ENCODE measurements at regions not wholly inside any gene's neighbourhood (a gene's known extent, or its start where the extent isn't known, plus 50 kb on each side); places are given as distances from the start of the nearest gene placed in this dataset.

GRCh38 chr6:44651604-44652003 is 264.1 kb downstream of the CDC5L start:
- Histone ChIP-seq H3K79me2 (ENCODE audit: insufficient read depth) (no peaks in the 10 kb centered on the region), H3K4me2 (ENCODE audit: unreplicated experiment) (no peak overlapping the region), H3K27ac (no peak overlapping the region), H3F3A (ENCODE audit: insufficient read depth) (peaks cover 17% of the 10 kb centered on the region), H3K4me3 (no peak overlapping the region), H3K9me2 (ENCODE audit: insufficient read depth) (no peaks in the 10 kb centered on the region), H3K9me3 (ENCODE audit: low read depth) (no peaks in the 10 kb centered on the region), H3K9ac (no peak overlapping the region), H3K27me3 (replicated peaks; ENCODE audit: insufficient read depth) (no peaks in the 10 kb centered on the region), H3K36me3 (ENCODE audit: low read depth) (no peaks in the 10 kb centered on the region), H4K20me1 (ENCODE audit: insufficient read depth) (no peaks in the 10 kb centered on the region), H2AFZ (no peak overlapping the region), H3K4me1 (ENCODE audit: insufficient read depth) (peaks cover 50% of the 10 kb centered on the region)
- 97% methylated on average over 15 of the region's 15 CpGs for WGBS, 2 experiments (ENCODE audit: low coverage in 1 of 2, low lambda C conversion rate in 2 of 2, missing lambda C conversion rate in 2 of 2)
- DNase-seq: no peak
- TF ChIP-seq EZH2 (IDR thresholded peaks at IDR 0.05; ENCODE audit: insufficient read depth, poor library complexity, severe bottlenecking) (no peak), EZH2phosphoT487 (IDR thresholded peaks at IDR 0.05; ENCODE audit: insufficient read depth, low read depth) (no peak)
- in situ Hi-C loops (cut with MboI): loop anchor here (10.0 kb wide), 1 partner anchor 763 kb away; no protein-coding TSS in a partner anchor

GRCh38 chr6:44652547-44652946 is 265.0 kb downstream of the CDC5L start:
- WGBS, 2 experiments (ENCODE audit: low coverage in 1 of 2, low lambda C conversion rate in 2 of 2, missing lambda C conversion rate in 2 of 2): 79 to 89% methylated on average over 1 of the region's 1 CpG
- DNase-seq: peak; percentile 75

GRCh38 chr6:44653091-44653490 is 265.6 kb downstream of the CDC5L start:
- Histone ChIP-seq H3K79me2 (ENCODE audit: insufficient read depth) (no peaks in the 10 kb centered on the region), H3K4me3 (no peak overlapping the region), H2AFZ (no peak overlapping the region), H3K27me3 (replicated peaks; ENCODE audit: insufficient read depth) (no peaks in the 10 kb centered on the region), H3K9me3 (ENCODE audit: low read depth) (no peaks in the 10 kb centered on the region), H3K9ac (no peak overlapping the region), H3K36me3 (ENCODE audit: low read depth) (no peaks in the 10 kb centered on the region), H4K20me1 (ENCODE audit: insufficient read depth) (no peaks in the 10 kb centered on the region), H3K9me2 (ENCODE audit: insufficient read depth) (no peaks in the 10 kb centered on the region), H3F3A (ENCODE audit: insufficient read depth) (peaks cover 17% of the 10 kb centered on the region), H3K4me1 (ENCODE audit: insufficient read depth) (peaks cover 48% of the 10 kb centered on the region), H3K4me2 (ENCODE audit: unreplicated experiment) (no peak overlapping the region), H3K27ac (peak overlapping the region; percentile 9; the same call in 1 of the 2 replicates)
- TF ChIP-seq EZH2phosphoT487 (IDR thresholded peaks at IDR 0.05; ENCODE audit: insufficient read depth, low read depth) (no peak), EZH2 (IDR thresholded peaks at IDR 0.05; ENCODE audit: insufficient read depth, poor library complexity, severe bottlenecking) (no peak)
- in situ Hi-C loops (cut with MboI): loop anchor here (10.0 kb wide), 1 partner anchor 762 kb away; no protein-coding TSS in a partner anchor
- WGBS, 2 experiments (ENCODE audit: low coverage in 1 of 2, low lambda C conversion rate in 2 of 2, missing lambda C conversion rate in 2 of 2): 71 to 81% methylated on average over 3 of the region's 3 CpGs
- DNase-seq: no peak

More at GRCh38 chr6:44652547-44652946, 265.0 kb downstream of the CDC5L start:
- peak overlapping the region; percentile 9; the same call in 1 of the 2 replicates for H3K27ac ChIP-seq
- H3K79me2 ChIP-seq (ENCODE audit: insufficient read depth): no peaks in the 10 kb centered on the region
- H3K27me3 ChIP-seq (replicated peaks; ENCODE audit: insufficient read depth): no peaks in the 10 kb centered on the region
- TF ChIP-seq EZH2phosphoT487 (IDR thresholded peaks at IDR 0.05; ENCODE audit: insufficient read depth, low read depth): no peak
- TF ChIP-seq EZH2 (IDR thresholded peaks at IDR 0.05; ENCODE audit: insufficient read depth, poor library complexity, severe bottlenecking): no peak
- peak overlapping the region; percentile 37 for H3K4me2 ChIP-seq (ENCODE audit: unreplicated experiment)
- H3K4me3 ChIP-seq: no peak overlapping the region
- no peaks in the 10 kb centered on the region for H3K9me2 ChIP-seq (ENCODE audit: insufficient read depth)
- no peaks in the 10 kb centered on the region for H3K36me3 ChIP-seq (ENCODE audit: low read depth)
- in situ Hi-C loops (cut with MboI): loop anchor here (10.0 kb wide), 1 partner anchor 762 kb away; no protein-coding TSS in a partner anchor
- H3K9me3 ChIP-seq (ENCODE audit: low read depth): no peaks in the 10 kb centered on the region
- H4K20me1 ChIP-seq (ENCODE audit: insufficient read depth): no peaks in the 10 kb centered on the region
- no peak overlapping the region for H3K9ac ChIP-seq
- H2AFZ ChIP-seq: no peak overlapping the region
- peaks cover 48% of the 10 kb centered on the region for H3K4me1 ChIP-seq (ENCODE audit: insufficient read depth)
- H3F3A ChIP-seq (ENCODE audit: insufficient read depth): peaks cover 17% of the 10 kb centered on the region

GRCh38 chr6:44653761-44654218 is 266.3 kb downstream of the CDC5L start:
- Histone ChIP-seq H3K9me2 (ENCODE audit: insufficient read depth) (no peaks in the 10 kb centered on the region), H3K9ac (no peak overlapping the region; the same call in 1 of the 2 replicates), H3K27ac (no peak overlapping the region), H4K20me1 (ENCODE audit: insufficient read depth) (no peaks in the 10 kb centered on the region), H3K9me3 (ENCODE audit: low read depth) (no peaks in the 10 kb centered on the region), H3K4me3 (no peak overlapping the region), H3K4me1 (ENCODE audit: insufficient read depth) (peaks cover 48% of the 10 kb centered on the region), H3F3A (ENCODE audit: insufficient read depth) (peaks cover 17% of the 10 kb centered on the region), H3K36me3 (ENCODE audit: low read depth) (no peaks in the 10 kb centered on the region), H2AFZ (peak overlapping the region; percentile 56), H3K4me2 (ENCODE audit: unreplicated experiment) (peak overlapping the region; percentile 16), H3K27me3 (replicated peaks; ENCODE audit: insufficient read depth) (no peaks in the 10 kb centered on the region), H3K79me2 (ENCODE audit: insufficient read depth) (no peaks in the 10 kb centered on the region)
- in situ Hi-C loops (cut with MboI): loop anchor here (10.0 kb wide), 1 partner anchor 761 kb away; no protein-coding TSS in a partner anchor
- WGBS, 2 experiments (ENCODE audit: low coverage in 1 of 2, low lambda C conversion rate in 2 of 2, missing lambda C conversion rate in 2 of 2): 26 to 29% methylated on average over 8 to 10 of the region's 10 CpGs
- TF ChIP-seq EZH2 (IDR thresholded peaks at IDR 0.05; ENCODE audit: insufficient read depth, poor library complexity, severe bottlenecking) (no peak), EZH2phosphoT487 (IDR thresholded peaks at IDR 0.05; ENCODE audit: insufficient read depth, low read depth) (no peak)
- DNase-seq: no peak

Data from GM23248 (cell line).